HG02642 (cell line): ENCODE measurements at regions not wholly inside any gene's neighbourhood (a gene's known extent, or its start where the extent isn't known, plus 50 kb on each side); places are given as distances from the start of the nearest gene placed in this dataset.
"Not testable (repeated sequence)": the region's sequence is repeated elsewhere in the genome, so short reads cannot be mapped to it uniquely, and the experiment has no call there.

Experiments used
- ATAC-seq: cut with Tn5 transposase; IDR thresholded peaks from one replicate; pipeline ENCODE4 v1.9.1; 2021; ENCODE audit warnings: mild to moderate bottlenecking; ENCODE audit not compliant: unreplicated experiment, poor library complexity

- ATAC-seq: no peak
Measured at GRCh38 chr14:43778937-43779639, 728.0 kb downstream of the FSCB start.

GRCh38 chr14:43778570-43778936 is 728.5 kb downstream of the FSCB start:
- no peak for ATAC-seq

- ATAC-seq: no peak
Measured at GRCh38 chr14:43765474-43765873, 741.6 kb downstream of the FSCB start.

- no peak for ATAC-seq
Measured at GRCh38 chr14:43764433-43764832, 742.6 kb downstream of the FSCB start.

- ATAC-seq: no peak
Measured at GRCh38 chr14:43755707-43756106, 751.4 kb downstream of the FSCB start.

- no peak for ATAC-seq
Measured at GRCh38 chr14:43754838-43755237, 752.2 kb downstream of the FSCB start.

GRCh38 chr14:43745746-43746145 is 761.3 kb downstream of the FSCB start:
- ATAC-seq: no peak

- no peak for ATAC-seq
Measured at GRCh38 chr14:43735932-43736331, 771.2 kb downstream of the FSCB start.

- no peak for ATAC-seq
Measured at GRCh38 chr14:43729143-43729542, 777.9 kb downstream of the FSCB start.

- ATAC-seq: no peak
Measured at GRCh38 chr14:43706900-43707299, 800.2 kb downstream of the FSCB start.

GRCh38 chr14:43698561-43699284 is 808.4 kb downstream of the FSCB start:
- not testable (repeated sequence) for ATAC-seq

- no peak for ATAC-seq
Measured at GRCh38 chr14:43697003-43697402, 810.1 kb downstream of the FSCB start.

- no peak for ATAC-seq
Measured at GRCh38 chr14:43692706-43693105, 814.4 kb downstream of the FSCB start.

- no peak for ATAC-seq
Measured at GRCh38 chr14:43687921-43688320, 819.2 kb downstream of the FSCB start.

- ATAC-seq: no peak
Measured at GRCh38 chr14:43677581-43677980, 829.5 kb downstream of the FSCB start.

GRCh38 chr14:43674273-43674672 is 832.8 kb downstream of the FSCB start:
- no peak for ATAC-seq

GRCh38 chr14:43671716-43672485 is 835.2 kb downstream of the FSCB start:
- no peak for ATAC-seq

- no peak for ATAC-seq
Measured at GRCh38 chr14:43669355-43669754, 837.7 kb downstream of the FSCB start.

GRCh38 chr14:43665570-43666267 is 841.4 kb downstream of the FSCB start:
- ATAC-seq: no peak

GRCh38 chr14:43655194-43655593 is 851.9 kb downstream of the FSCB start:
- ATAC-seq: not testable (repeated sequence)

GRCh38 chr14:43651896-43652295 is 855.2 kb downstream of the FSCB start:
- no peak for ATAC-seq
